IMR-90 (cell line): ENCODE measurements at regions not wholly inside any gene's neighbourhood (a gene's known extent, or its start where the extent isn't known, plus 50 kb on each side); places are given as distances from the start of the nearest gene placed in this dataset.

Experiments used
- ATAC-seq: fragments of 200-7000 bp; cut with Tn5 transposase; 2 replicates; pipeline ENCODE4 v1.9.1; 2020; ENCODE audit warnings: low read depth, mild to moderate bottlenecking, moderate library complexity
- BruUV-seq: library from RNA; stranded (reverse); fragments of 400-500 nt; replicated peaks from 2 replicates; lab custom pipeline; 2021; lab: Mats Ljungman, UMichigan
- CTCF ChIA-PET: fragments of 300-600 bp; formaldehyde crosslinking; extraction: SDS; loops from one replicate; lab custom pipeline; 2021; ENCODE audit warnings: antibody characterized with exemption; lab: Yijun Ruan, JAX
- POLR2A ChIA-PET: fragments of 300-600 bp; sonication (Branson Sonifier 250); formaldehyde crosslinking; loops from one replicate; lab custom pipeline; 2022; ENCODE audit warnings: antibody characterized with exemption; ENCODE audit not compliant: unreplicated experiment; lab: Charles Lee
- DNase-seq: peaks from one replicate; pipeline ENCODE4 v3.0.0; 2013
- H2AFZ ChIP-seq: replicated peaks from 2 replicates; pipeline ENCODE3; 2013; ENCODE audit warnings: low read length, mild to moderate bottlenecking; ENCODE audit not compliant: poor library complexity
- H2AK5ac ChIP-seq: 2 replicates; pipeline ENCODE4 v1.6.1; 2013; ENCODE audit warnings: low read depth, low read length, inconsistent platforms
- H2AK9ac ChIP-seq: replicated peaks from 2 replicates; pipeline ENCODE3; 2013; ENCODE audit warnings: mild to moderate bottlenecking, low read depth, low read length, moderate library complexity; ENCODE audit not compliant: poor library complexity
- H2BK120ac ChIP-seq: 2 replicates; pipeline ENCODE4 v1.6.1; 2013; ENCODE audit warnings: low read depth, low read length, inconsistent platforms
- H2BK15ac ChIP-seq: 3 replicates; pipeline ENCODE4 v1.6.1; 2013; ENCODE audit warnings: low read depth, low read length, inconsistent platforms
- H2BK20ac ChIP-seq: 2 replicates; pipeline ENCODE4 v1.6.1; 2013; ENCODE audit warnings: low read depth, mild to moderate bottlenecking, inconsistent platforms, low read length, moderate library complexity
- H2BK5ac ChIP-seq: 2 replicates; pipeline ENCODE4 v1.6.1; 2013; ENCODE audit warnings: mild to moderate bottlenecking, low read depth, low read length, inconsistent platforms; ENCODE audit not compliant: poor library complexity, severe bottlenecking
- H3K14ac ChIP-seq: replicated peaks from 2 replicates; pipeline ENCODE4 v1.6.1; 2013; ENCODE audit warnings: low read depth, low read length, inconsistent platforms
- H3K18ac ChIP-seq: 2 replicates; pipeline ENCODE4 v1.6.1; 2013; ENCODE audit warnings: low read depth, low read length, control low read depth
- H3K23ac ChIP-seq: 2 replicates; pipeline ENCODE4 v1.6.1; 2013; ENCODE audit warnings: low read depth, low read length, inconsistent platforms
- H3K27ac ChIP-seq: 2 replicates; pipeline ENCODE4 v1.5.1; 2013; ENCODE audit warnings: mild to moderate bottlenecking, control low read depth, low read length; ENCODE audit not compliant: insufficient read depth
- H3K27me3 ChIP-seq: 2 replicates; pipeline ENCODE4 v1.6.1; 2013; ENCODE audit warnings: low read length; ENCODE audit not compliant: control insufficient read depth, insufficient read depth
- H3K36me3 ChIP-seq: 2 replicates; pipeline ENCODE4 v1.6.1; 2013; ENCODE audit warnings: low read length, mixed read lengths; ENCODE audit not compliant: control insufficient read depth, insufficient read depth
- H3K4ac ChIP-seq: 2 replicates; pipeline ENCODE4 v1.6.1; 2013; ENCODE audit warnings: low read depth, low read length, inconsistent platforms
- H3K4me1 ChIP-seq: 2 replicates; pipeline ENCODE4 v1.6.1; 2013; ENCODE audit warnings: low read length, mixed read lengths; ENCODE audit not compliant: control insufficient read depth, insufficient read depth
- H3K4me2 ChIP-seq: 2 replicates; pipeline ENCODE4 v1.6.1; 2013; ENCODE audit warnings: low read depth, mild to moderate bottlenecking, control low read depth, low read length, moderate library complexity
- H3K4me3 ChIP-seq: 2 replicates; pipeline ENCODE4 v1.5.1; 2013; ENCODE audit warnings: low read depth, mild to moderate bottlenecking, control low read depth, low read length, moderate library complexity; ENCODE audit not compliant: insufficient read depth
- H3K56ac ChIP-seq: 2 replicates; pipeline ENCODE4 v1.6.1; 2013; ENCODE audit warnings: low read length, inconsistent platforms; ENCODE audit not compliant: insufficient read depth; ENCODE audit errors: extremely low read depth
- H3K79me1 ChIP-seq, 2 experiments: 2 replicates each; pipeline ENCODE4 v1.6.1; 2013; ENCODE audit warnings: low read length in 2 of 2, inconsistent platforms in 1 of 2, low read depth in 1 of 2
- H3K9ac ChIP-seq: 2 replicates; pipeline ENCODE4 v1.6.1; 2013; ENCODE audit warnings: low read depth, low read length, control low read depth
- H3K9me1 ChIP-seq: 2 replicates; pipeline ENCODE4 v1.6.1; 2013; ENCODE audit warnings: low read length, inconsistent platforms; ENCODE audit not compliant: insufficient read depth
- H3K9me3 ChIP-seq: 2 replicates; pipeline ENCODE4 v1.6.1; 2013; ENCODE audit warnings: low read length; ENCODE audit not compliant: control insufficient read depth, insufficient read depth
- H4K20me1 ChIP-seq: 2 replicates; pipeline ENCODE4 v1.6.1; 2013; ENCODE audit warnings: low read length, inconsistent platforms; ENCODE audit not compliant: insufficient read depth
- H4K5ac ChIP-seq: 2 replicates; pipeline ENCODE4 v1.6.1; 2013; ENCODE audit warnings: mild to moderate bottlenecking, low read depth, low read length, control low read depth
- H4K8ac ChIP-seq, 2 experiments: 2 replicates each; pipeline ENCODE4 v1.6.1; 2013; ENCODE audit warnings: low read depth in 2 of 2, low read length in 2 of 2, control low read depth in 1 of 2, inconsistent platforms in 1 of 2
- H4K91ac ChIP-seq: 2 replicates; pipeline ENCODE4 v1.6.1; 2013; ENCODE audit warnings: low read depth, low read length, inconsistent platforms; ENCODE audit not compliant: insufficient read depth
- BHLHE40 ChIP-seq: fragments of 150-350 bp; IDR thresholded peaks from 2 replicates; pipeline ENCODE4 v1.6.1; 2016; ENCODE audit warnings: mild to moderate bottlenecking, low read depth, low read length
- CEBPB ChIP-seq: IDR thresholded peaks from 2 replicates; pipeline ENCODE4 v1.6.1; 2012; ENCODE audit warnings: low read depth, low read length, improper control_type of control experiment
- CHD1 ChIP-seq: IDR thresholded peaks from 2 replicates; pipeline ENCODE4 v1.6.1; 2012; ENCODE audit warnings: low read depth, low read length, improper control_type of control experiment
- CTCF ChIP-seq: conservative IDR thresholded peaks from 2 replicates; pipeline ENCODE4 v1.5.1; 2012; ENCODE audit warnings: mild to moderate bottlenecking, low read depth, low read length, improper control_type of control experiment
- ELK1 ChIP-seq: fragments of 150-350 bp; IDR thresholded peaks from 2 replicates; pipeline ENCODE4 v1.6.1; 2016; ENCODE audit warnings: low read depth, mild to moderate bottlenecking, low read length, moderate library complexity, borderline replicate concordance
- FOS ChIP-seq: fragments of 150-350 bp; IDR thresholded peaks from 2 replicates; pipeline ENCODE4 v1.6.1; 2016; ENCODE audit warnings: low read depth, low read length
- MAFK ChIP-seq: IDR thresholded peaks from 2 replicates; pipeline ENCODE4 v1.6.1; 2012; ENCODE audit warnings: low read depth, low read length, improper control_type of control experiment
- MAZ ChIP-seq: IDR thresholded peaks from 2 replicates; pipeline ENCODE4 v1.6.1; 2012; ENCODE audit warnings: low read depth, mild to moderate bottlenecking, low read length, improper control_type of control experiment, moderate library complexity, borderline replicate concordance
- MXI1 ChIP-seq: IDR thresholded peaks from 2 replicates; pipeline ENCODE4 v1.6.1; 2012; ENCODE audit warnings: low read depth, mild to moderate bottlenecking, low read length, moderate library complexity, borderline replicate concordance
- NFE2L2 ChIP-seq: fragments of 150-350 bp; IDR thresholded peaks from 2 replicates; pipeline ENCODE4 v1.6.1; 2016; ENCODE audit warnings: low read depth, mild to moderate bottlenecking, low read length
- RCOR1 ChIP-seq: IDR thresholded peaks from 2 replicates; pipeline ENCODE4 v1.6.1; 2012; ENCODE audit warnings: mild to moderate bottlenecking, low read length, improper control_type of control experiment; ENCODE audit not compliant: insufficient replicate concordance
- RFX5 ChIP-seq: IDR thresholded peaks from 2 replicates; pipeline ENCODE4 v1.8.0; 2012; ENCODE audit warnings: low read depth, mild to moderate bottlenecking, low read length, moderate library complexity
- SMC3 ChIP-seq: fragments of 150-350 bp; IDR thresholded peaks from 2 replicates; pipeline ENCODE4 v1.6.1; 2016; ENCODE audit warnings: low read depth, mild to moderate bottlenecking, antibody characterized with exemption, low read length, moderate library complexity
- USF2 ChIP-seq: fragments of 150-350 bp; IDR thresholded peaks from 2 replicates; pipeline ENCODE4 v1.6.1; 2017; ENCODE audit warnings: mild to moderate bottlenecking, antibody characterized with exemption, low read length, low read depth
- WGBS, 2 experiments: methylation state at CpG; one replicate each; pipeline versions ENCODE4 v1.1.5 to v1.1.7; 2013; ENCODE audit warnings: missing lambda C conversion rate in 2 of 2; ENCODE audit not compliant: insufficient read length in 1 of 2; ENCODE audit errors: extremely low coverage in 2 of 2; 5-methylcytosine and 5-hydroxymethylcytosine counted together
- dilution Hi-C: fragments of 300-500 bp; cut with HindIII; formaldehyde crosslinking; loops from one replicate; pipeline ENCODE4 v1.14.3; 2018; ENCODE audit warnings: low sequenced_read_pairs; ENCODE audit not compliant: unreplicated experiment
- in situ Hi-C: fragments of 300-500 bp; cut with MboI; formaldehyde crosslinking; loops from 3 replicates; pipeline ENCODE4 v1.14.3; 2019; ENCODE audit warnings: low sequenced_read_pairs, inconsistent platforms, mixed read lengths
- intact Hi-C: fragments of 100-400 bp; cut with micrococcal nuclease; formaldehyde crosslinking; loops from 2 replicates; pipeline ENCODE4 v1.10.0; 2022

GRCh38 chr1:90621986-90622385, 95.1 kb downstream of the BARHL2 start:
- 100% methylated on average over 1 of the region's 3 CpGs; no CpG with 5 or more reads in 1 of the 2 experiments for WGBS, 2 experiments
- no peak overlapping the region for H3K9ac ChIP-seq
- no peak overlapping the region for H2BK120ac ChIP-seq
- ChIA-PET POLR2A (no interaction called here), CTCF (no interaction called here)
- H3K4ac ChIP-seq, result no peak overlapping the region
- H3K79me1 ChIP-seq, result no peaks in the 10 kb centered on the region
- BruUV-seq, result no TSS peak
- ATAC-seq, result no peak
- dilution Hi-C loops, result no loop called here
- H4K5ac ChIP-seq, result no peak overlapping the region
- H2AK5ac ChIP-seq, result no peak overlapping the region
- H3K56ac ChIP-seq, result no peak overlapping the region
- H2AFZ ChIP-seq, result no peak overlapping the region
- H3K18ac ChIP-seq, result no peak overlapping the region
- H3K23ac ChIP-seq, result no peak overlapping the region
- no peaks in the 10 kb centered on the region for H3K36me3 ChIP-seq
- no peak overlapping the region for H2BK20ac ChIP-seq
- no peak overlapping the region for H3K14ac ChIP-seq
- no peaks in the 10 kb centered on the region for H3K4me1 ChIP-seq
- H2BK15ac ChIP-seq, result no peak overlapping the region
- H3K9me1 ChIP-seq, result no peaks in the 10 kb centered on the region
- no peaks in the 10 kb centered on the region for H3K9me3 ChIP-seq
- no peak overlapping the region for H4K91ac ChIP-seq
- no peak overlapping the region for H4K8ac ChIP-seq
- no peak for DNase-seq
- no peaks in the 10 kb centered on the region for H3K27me3 ChIP-seq
- H2AK9ac ChIP-seq, result no peak overlapping the region
- TF ChIP-seq RCOR1 (no peak), MAFK (no peak), CTCF (no peak), MXI1 (no peak), RFX5 (no peak), NFE2L2 (no peak), BHLHE40 (no peak), CEBPB (no peak; the same call in 1 of the 2 replicates), CHD1 (no peak), USF2 (no peak), MAZ (no peak), FOS (no peak), SMC3 (no peak), ELK1 (no peak)
- no peak overlapping the region for H2BK5ac ChIP-seq
- in situ Hi-C loops, result no loop called here
- H3K4me3 ChIP-seq, result no peak overlapping the region
- H3K4me2 ChIP-seq, result no peak overlapping the region
- intact Hi-C loops, result no loop called here
- no peaks in the 10 kb centered on the region for H4K20me1 ChIP-seq
- no peak overlapping the region for H3K27ac ChIP-seq
